SIG-M5 treated with dmso at 0.1 percent for 504 hours (cell line): ENCODE measurements at regions not wholly inside any gene's neighbourhood (a gene's known extent, or its start where the extent isn't known, plus 50 kb on each side); places are given as distances from the start of the nearest gene placed in this dataset.
"Not testable (repeated sequence)": the region's sequence is repeated elsewhere in the genome, so short reads cannot be mapped to it uniquely, and the experiment has no call there.

Experiments
- DNase-seq: peaks from one replicate; lab custom pipeline; 2025; ENCODE audit not compliant: unreplicated experiment; lab: John Stamatoyannopoulos, UW

DNA sequence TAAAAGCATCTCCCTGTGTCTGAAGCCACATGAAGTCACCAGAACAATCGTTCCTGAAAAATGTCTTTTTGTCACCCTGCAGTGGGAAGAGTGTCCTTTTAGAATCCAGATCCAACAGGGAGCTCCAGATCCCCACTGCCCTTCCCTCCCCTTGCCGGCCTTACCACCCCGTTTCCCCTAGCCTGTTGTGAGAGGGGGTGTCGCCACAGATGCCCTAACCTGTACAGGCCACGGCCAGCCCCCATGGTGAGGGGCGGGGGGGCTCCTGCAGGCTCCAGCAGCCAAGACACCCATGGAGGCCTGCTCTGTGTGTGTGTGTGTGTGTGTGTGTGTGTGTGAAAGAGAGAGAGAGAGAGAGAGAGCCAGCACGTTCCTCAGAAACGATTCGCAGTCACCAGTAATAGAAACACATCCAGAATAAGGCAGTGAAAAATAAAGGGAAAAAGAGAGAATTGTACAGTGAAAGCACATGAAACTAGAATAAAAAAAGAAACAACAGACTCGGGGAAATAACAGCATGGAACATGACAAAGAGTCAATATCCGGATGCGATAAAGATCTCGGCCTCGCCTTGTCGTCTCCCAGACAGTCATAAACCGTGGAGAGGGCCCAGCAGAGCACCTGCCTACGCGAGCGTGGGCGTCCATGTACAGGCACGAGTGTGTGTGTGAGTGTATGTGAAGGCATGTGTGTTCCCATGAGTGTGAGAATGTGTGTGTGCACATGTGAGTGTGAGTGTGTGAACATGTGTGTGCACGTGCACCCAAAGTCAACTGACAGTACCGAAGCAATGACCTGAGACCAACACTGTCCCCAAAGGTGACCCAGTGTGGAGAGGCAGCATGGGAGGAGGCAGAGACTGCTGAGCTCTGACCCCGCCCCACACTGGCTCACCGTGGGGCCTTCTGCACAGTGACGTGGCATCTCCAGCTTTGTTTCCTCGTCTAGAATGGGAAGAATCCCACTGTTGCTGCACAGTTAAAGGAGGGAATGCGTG lies 303.8 kb downstream of the NPHP4 start:
- DNase-seq, result no peak

DNA sequence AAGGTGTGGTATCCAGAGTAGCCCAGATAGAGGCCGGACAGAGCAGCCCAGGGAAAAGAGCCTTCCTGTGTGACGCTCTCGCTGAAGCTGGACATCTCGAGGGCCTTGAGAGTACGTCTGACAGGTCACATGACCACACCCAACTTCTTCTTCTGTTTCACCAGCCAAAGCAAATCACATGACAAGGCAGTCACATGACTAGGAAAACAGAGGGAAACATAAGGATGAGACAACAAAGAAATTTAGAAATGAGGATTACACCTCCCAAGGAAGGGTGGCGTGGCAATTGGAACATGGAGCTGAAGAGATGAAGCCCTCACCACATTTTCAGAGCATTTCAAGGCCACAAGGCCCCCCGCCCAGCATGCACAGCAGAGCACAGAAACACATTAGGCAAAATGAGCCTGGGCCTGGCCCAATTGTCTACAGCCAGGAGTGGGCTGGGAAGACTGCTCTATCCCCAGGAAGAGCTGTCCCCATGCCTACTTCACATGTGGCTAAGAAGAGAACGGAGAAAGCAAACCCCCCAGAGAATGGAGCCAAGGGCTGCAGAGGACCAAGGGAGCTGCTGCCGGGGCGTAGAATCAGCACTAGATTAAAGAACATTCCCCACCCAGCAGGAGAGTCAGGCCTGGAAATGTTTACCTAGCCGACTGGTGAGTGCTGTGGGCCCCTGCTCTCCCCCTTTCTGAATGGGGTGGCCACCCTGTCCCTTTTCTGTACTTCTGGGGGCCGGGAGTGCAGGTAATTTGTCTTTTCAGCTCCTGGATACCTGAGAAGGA lies 305.1 kb downstream of the NPHP4 start:
- DNase-seq, result no peak

- DNase-seq, result no peak
Observed at GRCh38 chr1:5686195-5686594, 306.0 kb downstream of the NPHP4 start.

- DNase-seq, result no peak
Observed at GRCh38 chr1:5685446-5686040, 306.7 kb downstream of the NPHP4 start.

- DNase-seq, result no peak
Observed at GRCh38 chr1:5684791-5685190, 307.4 kb downstream of the NPHP4 start.

DNA sequence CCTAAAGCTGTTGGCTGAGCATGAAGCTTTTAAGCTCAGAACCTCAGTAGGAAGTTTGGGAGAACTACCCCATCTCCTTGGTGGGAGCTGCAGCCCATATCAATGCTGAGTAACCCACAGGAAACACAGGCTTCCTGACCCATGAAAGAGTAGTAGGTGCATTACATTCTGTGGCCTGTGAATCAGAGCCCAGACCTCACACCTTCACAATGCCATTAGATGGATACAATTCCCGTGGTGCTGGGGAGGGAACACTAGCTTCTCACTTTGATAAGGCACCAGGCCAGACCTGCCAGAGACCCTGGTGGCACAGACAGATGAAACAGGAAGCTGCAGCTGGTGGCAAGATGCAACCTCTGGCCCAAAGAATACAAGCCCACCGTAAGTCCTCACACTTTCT lies 308.8 kb downstream of the NPHP4 start:
- no peak for DNase-seq

GRCh38 chr1:5682626-5683225 lies 309.5 kb downstream of the NPHP4 start:
- no peak for DNase-seq

GRCh38 chr1:5681654-5682053 lies 310.6 kb downstream of the NPHP4 start:
- DNase-seq, result no peak

- DNase-seq, result no peak
Observed at GRCh38 chr1:5680600-5680999, 311.6 kb downstream of the NPHP4 start.

DNA sequence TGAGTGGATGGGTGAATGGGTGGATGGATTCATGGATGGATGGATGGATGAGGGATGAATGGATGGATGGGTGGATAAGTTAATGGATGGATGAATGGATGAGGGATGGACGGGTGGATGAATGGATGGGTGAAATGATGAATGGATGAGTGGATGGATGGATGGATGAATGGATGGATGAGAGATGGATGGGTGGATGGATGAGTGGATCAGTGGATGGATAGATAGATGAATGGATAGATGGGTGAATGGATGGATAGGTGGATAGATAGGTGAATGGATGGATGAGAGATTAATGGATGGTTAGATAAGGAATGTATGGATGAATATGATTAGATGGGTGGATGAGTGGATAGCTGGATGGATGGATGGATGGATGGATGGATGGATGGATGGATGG lies 313.5 kb downstream of the NPHP4 start:
- DNase-seq, result no peak

DNA sequence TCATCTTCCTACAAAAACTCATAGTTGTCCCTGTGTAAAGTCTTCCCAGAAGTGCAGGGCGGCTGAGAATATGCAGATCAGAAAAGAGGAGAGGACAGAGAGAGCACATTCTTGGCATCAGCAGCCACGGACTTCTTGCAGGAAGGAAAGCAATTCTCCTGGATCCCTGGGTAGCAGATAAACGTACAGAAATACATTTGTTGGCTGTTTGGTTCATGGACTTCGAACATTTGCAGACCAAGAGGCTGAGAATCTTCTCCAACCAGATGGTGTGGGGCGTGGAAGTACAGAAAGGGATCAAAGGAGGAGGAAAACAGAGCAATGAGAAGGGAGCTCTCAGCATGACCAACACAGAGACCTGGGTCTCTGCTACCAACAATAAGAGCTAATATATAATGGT lies 319.9 kb downstream of the NPHP4 start:
- DNase-seq, result not testable (repeated sequence)

- DNase-seq, result no peak
Observed at GRCh38 chr1:5670590-5671350, 321.5 kb downstream of the NPHP4 start.

- DNase-seq, result no peak
Observed at GRCh38 chr1:5667513-5668325, 324.5 kb downstream of the NPHP4 start.

GRCh38 chr1:5664906-5665875 lies 327.0 kb downstream of the NPHP4 start:
- no peak for DNase-seq

GRCh38 chr1:5664081-5664768 lies 328.0 kb downstream of the NPHP4 start:
- no peak for DNase-seq

DNA sequence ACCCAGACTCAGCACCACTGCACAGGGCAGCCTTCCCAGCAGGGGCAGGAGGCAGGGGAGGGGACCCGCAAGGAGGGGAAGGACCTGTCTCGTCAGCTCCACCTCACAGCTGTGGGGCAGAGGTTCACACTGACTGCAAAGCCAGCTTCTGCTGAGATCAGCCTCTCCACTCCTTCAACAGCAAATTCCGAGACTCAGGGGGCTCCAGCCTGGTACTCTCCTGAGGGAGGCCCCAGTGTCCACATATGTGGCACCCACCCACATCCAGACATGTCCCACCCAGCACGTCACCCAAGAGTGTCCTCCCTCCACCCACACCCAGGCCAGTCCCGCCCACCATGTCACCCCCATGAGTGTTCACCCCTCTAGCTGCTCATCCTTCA lies 329.5 kb downstream of the NPHP4 start:
- no peak for DNase-seq

- no peak for DNase-seq
Observed at GRCh38 chr1:5662086-5662743, 330.0 kb downstream of the NPHP4 start.
